H1 (cell line): ENCODE measurements at regions not wholly inside any gene's neighbourhood (a gene's known extent, or its start where the extent isn't known, plus 50 kb on each side); places are given as distances from the start of the nearest gene placed in this dataset.

Experiments used
- CTCF ChIA-PET: fragments of 300-600 bp; sonication (Branson Sonifier 250); formaldehyde crosslinking; loops from one replicate; lab custom pipeline; 2021; ENCODE audit not compliant: partially characterized antibody; lab: Charles Lee
- POLR2A ChIA-PET: fragments of 300-600 bp; sonication (Branson Sonifier 250); formaldehyde crosslinking; loops from one replicate; lab custom pipeline; 2021; ENCODE audit warnings: inconsistent platforms; ENCODE audit not compliant: partially characterized antibody; lab: Charles Lee
- DNase-seq, 2 experiments: peaks; one replicate each; pipeline versions ENCODE4 v3.0.0 to v3.0.0-alpha.2; 2010 to 2022; ENCODE audit warnings: low spot score in 2 of 2, low read depth in 1 of 2, mixed read lengths in 1 of 2
- FAIRE-seq: peaks from 2 replicates; lab custom pipeline; 2011; peaks lifted over from hg19 to GRCh38; lab: Jason Lieb, UNC
- H2AFZ ChIP-seq: 2 replicates; pipeline ENCODE4 v1.8.1; 2012; ENCODE audit warnings: low read length, inconsistent platforms
- H2AK5ac ChIP-seq: 2 replicates; pipeline ENCODE4 v1.6.1; 2013; ENCODE audit warnings: low read depth, low read length
- H2BK120ac ChIP-seq: replicated peaks from 2 replicates; pipeline ENCODE3; 2013; ENCODE audit warnings: low read depth, low read length, inconsistent platforms
- H2BK12ac ChIP-seq: 2 replicates; pipeline ENCODE4 v1.6.1; 2013; ENCODE audit warnings: low read depth, low read length
- H2BK15ac ChIP-seq: 2 replicates; pipeline ENCODE4 v1.6.1; 2013; ENCODE audit warnings: low read length
- H2BK20ac ChIP-seq: 2 replicates; pipeline ENCODE4 v1.6.1; 2013; ENCODE audit warnings: low read length
- H2BK5ac ChIP-seq: 2 replicates; pipeline ENCODE4 v1.6.1; 2013; ENCODE audit warnings: low read depth, low read length
- H3K14ac ChIP-seq: 2 replicates; pipeline ENCODE4 v1.6.1; 2013; ENCODE audit warnings: inconsistent platforms; ENCODE audit not compliant: insufficient read length
- H3K18ac ChIP-seq: 2 replicates; pipeline ENCODE4 v1.6.1; 2013; ENCODE audit warnings: low read length; ENCODE audit errors: extremely low read depth
- H3K23ac ChIP-seq: 2 replicates; pipeline ENCODE4 v1.6.1; 2013; ENCODE audit warnings: inconsistent platforms; ENCODE audit not compliant: insufficient read length
- H3K23me2 ChIP-seq: 2 replicates; pipeline ENCODE4 v1.6.1; 2013; ENCODE audit warnings: low read depth, low read length
- H3K27ac ChIP-seq: 2 replicates; pipeline ENCODE4 v1.6.1; 2011; ENCODE audit warnings: low read depth, low read length, inconsistent platforms
- H3K27me3 ChIP-seq, 4 experiments: replicated peaks in 1 of 4; 1 replicate in 1 of 4; 2 replicates in 3 of 4; pipeline versions ENCODE4 v1.6.1 to v1.8.1; 2011 to 2013; ENCODE audit warnings: low read length in 3 of 4, mild to moderate bottlenecking in 3 of 4, inconsistent platforms in 2 of 4, mixed read lengths in 2 of 4, moderate library complexity in 1 of 4; ENCODE audit not compliant: control insufficient read depth in 3 of 4, insufficient read depth in 3 of 4; ENCODE audit errors: extremely low read depth in 1 of 4
- H3K36me3 ChIP-seq, 4 experiments: 2 replicates each; pipeline versions ENCODE4 v1.6.1 to v1.8.1; 2011 to 2013; ENCODE audit warnings: mild to moderate bottlenecking in 4 of 4, low read length in 3 of 4, moderate library complexity in 2 of 4, control low read depth in 1 of 4, inconsistent platforms in 1 of 4; ENCODE audit not compliant: insufficient read depth in 4 of 4, control insufficient read depth in 2 of 4
- H3K4ac ChIP-seq: replicated peaks from 2 replicates; pipeline ENCODE3; 2013; ENCODE audit warnings: low read length, low read depth, mixed read lengths, inconsistent platforms; ENCODE audit not compliant: insufficient read length
- H3K4me1 ChIP-seq, 4 experiments: replicated peaks in 1 of 4; 1 replicate in 1 of 4; 2 replicates in 3 of 4; pipeline versions ENCODE4 v1.6.1 to v1.8.1; 2011 to 2013; ENCODE audit warnings: low read length in 3 of 4, inconsistent platforms in 2 of 4, mixed read lengths in 1 of 4; ENCODE audit not compliant: insufficient read depth in 4 of 4, control insufficient read depth in 3 of 4
- H3K4me2 ChIP-seq, 2 experiments: 2 replicates each; pipeline versions ENCODE4 v1.6.1 to v1.8.1; 2011 to 2013; ENCODE audit warnings: low read depth in 2 of 2, low read length in 2 of 2, control low read depth in 1 of 2, inconsistent platforms in 1 of 2, mild to moderate bottlenecking in 1 of 2; ENCODE audit not compliant: insufficient read depth in 1 of 2
- H3K4me3 ChIP-seq, 4 experiments: fragments of 200-600, 300-600 bp in 1 of 4; sonication (generic), shearing (Covaris generic), sonication (Bioruptor Twin) in 1 of 4; 2 replicates each; pipeline versions ENCODE4 v1.5.1 to v1.8.1; 2011 to 2016; ENCODE audit warnings: low read length in 4 of 4, low read depth in 3 of 4, control low read depth in 2 of 4, inconsistent platforms in 2 of 4, mild to moderate bottlenecking in 2 of 4, mixed read lengths in 1 of 4, moderate library complexity in 1 of 4; ENCODE audit not compliant: insufficient read depth in 2 of 4; ENCODE audit errors: extremely low read depth in 1 of 4
- H3K56ac ChIP-seq: replicated peaks from 2 replicates; pipeline ENCODE3; 2013; ENCODE audit warnings: low read depth, mild to moderate bottlenecking, mixed read lengths, low read length, inconsistent platforms; ENCODE audit not compliant: insufficient read length
- H3K79me1 ChIP-seq: 2 replicates; pipeline ENCODE4 v1.6.1; 2013; ENCODE audit warnings: low read depth, low read length, control low read depth
- H3K79me2 ChIP-seq, 2 experiments: 2 replicates each; pipeline versions ENCODE4 v1.6.1 to v1.8.1; 2012 to 2013; ENCODE audit warnings: low read length in 2 of 2, mild to moderate bottlenecking in 2 of 2, inconsistent platforms in 1 of 2; ENCODE audit not compliant: insufficient read depth in 2 of 2, control insufficient read depth in 1 of 2
- H3K9ac ChIP-seq, 4 experiments: replicated peaks in 1 of 4; 1 replicate in 1 of 4; 2 replicates in 3 of 4; pipeline versions ENCODE4 v1.6.1 to v1.8.1; 2011 to 2013; ENCODE audit warnings: low read depth in 3 of 4, low read length in 3 of 4, control low read depth in 2 of 4, mild to moderate bottlenecking in 2 of 4, moderate library complexity in 2 of 4, inconsistent platforms in 1 of 4; ENCODE audit errors: extremely low read depth in 1 of 4
- H3K9me3 ChIP-seq, 2 experiments: 2 replicates each; pipeline versions ENCODE4 v1.6.1 to v1.8.1; 2012 to 2013; ENCODE audit warnings: mild to moderate bottlenecking in 2 of 2, moderate library complexity in 2 of 2, control low read depth in 1 of 2, inconsistent platforms in 1 of 2, low read depth in 1 of 2, low read length in 1 of 2, mixed read lengths in 1 of 2; ENCODE audit not compliant: insufficient read depth in 2 of 2
- H4K20me1 ChIP-seq, 2 experiments: replicated peaks in 1 of 2; 2 replicates each; pipeline versions ENCODE3 to v1.8.1; 2011 to 2013; ENCODE audit warnings: inconsistent platforms in 2 of 2, low read length in 2 of 2, mild to moderate bottlenecking in 1 of 2; ENCODE audit not compliant: insufficient read depth in 2 of 2, control insufficient read depth in 1 of 2
- H4K5ac ChIP-seq: 2 replicates; pipeline ENCODE4 v1.6.1; 2013; ENCODE audit warnings: low read length, low read depth, mixed read lengths, inconsistent platforms; ENCODE audit not compliant: insufficient read length
- H4K8ac ChIP-seq: 2 replicates; pipeline ENCODE4 v1.8.0; 2013; ENCODE audit warnings: mild to moderate bottlenecking, moderate library complexity, low read length, inconsistent platforms; ENCODE audit not compliant: insufficient read depth; ENCODE audit errors: extremely low read depth
- H4K91ac ChIP-seq: replicated peaks from 2 replicates; pipeline ENCODE3; 2013; ENCODE audit warnings: low read length, mixed read lengths, inconsistent platforms; ENCODE audit not compliant: insufficient read length
- HDAC6 ChIP-seq: IDR thresholded peaks from one replicate; pipeline ENCODE4 v1.7.1; 2012; ENCODE audit warnings: low read depth, mild to moderate bottlenecking, inconsistent platforms, low read length, moderate library complexity
- KDM1A ChIP-seq: fragments of 200-600, 300-600 bp; sonication (generic); IDR thresholded peaks from 2 replicates; pipeline ENCODE4 v1.7.1; 2016; ENCODE audit warnings: mild to moderate bottlenecking, low read length, borderline replicate concordance
- SP1 ChIP-seq: IDR thresholded peaks from 2 replicates; pipeline ENCODE4 v1.6.1; 2011; ENCODE audit warnings: low read depth, low read length
- TEAD4 ChIP-seq: IDR thresholded peaks from 2 replicates; pipeline ENCODE4 v1.6.1; 2012; ENCODE audit warnings: low read depth, low read length, inconsistent platforms, mixed read lengths
- ZNF274 ChIP-seq: IDR thresholded peaks from 2 replicates; pipeline ENCODE4 v1.7.0; 2012; ENCODE audit warnings: low read length, borderline replicate concordance; ENCODE audit errors: extremely low read depth
- WGBS, 2 experiments: shearing (Covaris generic) in 1 of 2; methylation state at CpG; one replicate each; pipeline versions ENCODE4 v1.1.6 to v1.1.7; 2013 to 2015; ENCODE audit warnings: low lambda C conversion rate in 2 of 2, mixed read lengths in 2 of 2, inconsistent platforms in 1 of 2, low coverage in 1 of 2, missing lambda C conversion rate in 1 of 2; ENCODE audit not compliant: insufficient replicate concordance in 2 of 2, insufficient coverage in 1 of 2, insufficient read length in 1 of 2; ENCODE audit errors: extremely low coverage in 1 of 2, missing lambda C conversion rate in 1 of 2; 5-methylcytosine and 5-hydroxymethylcytosine counted together
- TF ChIP-seq, protein P1 (sequence below), 3 experiments: IDR thresholded peaks; 1 replicate in 2 of 3; 2 replicates in 1 of 3; pipeline versions ENCODE4 v1.5.1 to v1.6.1; 2011; ENCODE audit warnings: low read length in 3 of 3, mild to moderate bottlenecking in 3 of 3, inconsistent platforms in 2 of 3, low read depth in 1 of 3, moderate library complexity in 1 of 3; ENCODE audit not compliant: insufficient read depth in 1 of 3; ENCODE audit errors: control extremely low read depth in 1 of 3
- TF ChIP-seq, protein P2 (sequence below): IDR thresholded peaks from 2 replicates; pipeline ENCODE4 v1.6.1; 2011; ENCODE audit warnings: low read depth, mild to moderate bottlenecking, low read length; ENCODE audit not compliant: insufficient read depth

DNA sequence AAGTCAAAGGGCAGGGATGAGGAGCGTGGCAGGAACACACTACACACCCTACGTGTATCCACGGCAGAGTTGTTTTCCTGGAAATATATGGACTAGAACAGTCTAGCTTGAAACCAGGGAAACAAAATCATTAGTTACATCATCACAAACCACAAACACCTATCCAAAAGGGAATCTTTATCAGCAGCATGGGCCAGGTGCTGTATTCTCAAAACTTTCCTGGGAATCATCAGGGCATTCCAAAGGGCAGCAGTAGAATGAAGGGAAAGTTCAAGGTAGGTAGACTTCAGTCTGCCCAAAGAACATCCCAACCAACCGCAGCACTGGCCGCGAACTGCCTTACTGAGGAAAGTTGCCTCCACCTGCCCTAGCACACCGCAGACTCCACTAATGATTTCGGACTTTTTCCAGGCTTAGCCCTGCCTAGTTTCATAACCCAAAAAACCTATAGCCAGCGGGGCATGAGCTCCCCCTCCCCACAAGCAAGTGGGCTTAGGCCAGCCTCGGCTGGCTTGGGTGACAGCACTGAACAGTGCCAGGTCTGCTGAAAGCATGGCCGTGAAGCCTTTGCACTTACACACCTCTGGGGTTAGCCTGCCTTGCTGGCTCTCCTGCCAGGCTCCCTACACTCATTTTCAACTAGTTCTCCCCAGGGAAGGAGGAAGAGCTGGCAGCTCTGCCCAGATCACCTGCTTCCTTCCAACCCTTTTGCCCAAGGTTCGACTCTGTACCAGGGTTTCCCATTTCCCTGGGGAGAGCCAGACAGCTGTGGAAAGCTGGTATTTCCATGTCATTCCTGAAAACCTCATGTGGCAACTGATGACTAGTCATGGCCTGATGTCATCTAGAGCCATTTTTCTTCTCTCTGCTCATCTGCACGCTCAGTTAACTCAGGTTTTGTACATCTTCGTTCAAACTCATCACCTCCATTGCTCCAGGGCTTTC, 77.3 kb upstream of the UBAC2 start:
- TF ChIP-seq, protein P1, sequence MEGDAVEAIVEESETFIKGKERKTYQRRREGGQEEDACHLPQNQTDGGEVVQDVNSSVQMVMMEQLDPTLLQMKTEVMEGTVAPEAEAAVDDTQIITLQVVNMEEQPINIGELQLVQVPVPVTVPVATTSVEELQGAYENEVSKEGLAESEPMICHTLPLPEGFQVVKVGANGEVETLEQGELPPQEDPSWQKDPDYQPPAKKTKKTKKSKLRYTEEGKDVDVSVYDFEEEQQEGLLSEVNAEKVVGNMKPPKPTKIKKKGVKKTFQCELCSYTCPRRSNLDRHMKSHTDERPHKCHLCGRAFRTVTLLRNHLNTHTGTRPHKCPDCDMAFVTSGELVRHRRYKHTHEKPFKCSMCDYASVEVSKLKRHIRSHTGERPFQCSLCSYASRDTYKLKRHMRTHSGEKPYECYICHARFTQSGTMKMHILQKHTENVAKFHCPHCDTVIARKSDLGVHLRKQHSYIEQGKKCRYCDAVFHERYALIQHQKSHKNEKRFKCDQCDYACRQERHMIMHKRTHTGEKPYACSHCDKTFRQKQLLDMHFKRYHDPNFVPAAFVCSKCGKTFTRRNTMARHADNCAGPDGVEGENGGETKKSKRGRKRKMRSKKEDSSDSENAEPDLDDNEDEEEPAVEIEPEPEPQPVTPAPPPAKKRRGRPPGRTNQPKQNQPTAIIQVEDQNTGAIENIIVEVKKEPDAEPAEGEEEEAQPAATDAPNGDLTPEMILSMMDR (IDR thresholded peaks at IDR 0.05; ENCODE audit: control extremely low read depth in 1 of 3, insufficient read depth in 1 of 3, low read depth in 1 of 3, low read length in 3 of 3), result no peak
- TF ChIP-seq TEAD4 (no peak), KDM1A (no peak), SP1 (no peak), ZNF274 (no peak), HDAC6 (no peak)
- TF ChIP-seq, protein P2, sequence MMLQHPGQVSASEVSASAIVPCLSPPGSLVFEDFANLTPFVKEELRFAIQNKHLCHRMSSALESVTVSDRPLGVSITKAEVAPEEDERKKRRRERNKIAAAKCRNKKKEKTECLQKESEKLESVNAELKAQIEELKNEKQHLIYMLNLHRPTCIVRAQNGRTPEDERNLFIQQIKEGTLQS, result no peak
- no peak overlapping the region for H3K9ac ChIP-seq
- H3K9me3 ChIP-seq, result no peaks in the 10 kb centered on the region; a peak in 1 of 4 replicates
- no peak overlapping the region for H2AFZ ChIP-seq
- no peaks in the 10 kb centered on the region for H3K23me2 ChIP-seq
- ChIA-PET POLR2A (interaction anchor here (0.9 kb wide), 1 partner anchor 37 kb away, joined by 3 read pairs; no protein-coding TSS in a partner anchor), CTCF (interaction anchor here (0.8 to 1.5 kb wide), 3 partner anchors 12 to 313 kb away, joined by 3 read pairs; no protein-coding TSS in a partner anchor)
- no peak for DNase-seq
- no peak overlapping the region for H3K4ac ChIP-seq
- H2BK120ac ChIP-seq, result no peak overlapping the region
- H3K4me1 ChIP-seq, result no peaks in the 10 kb centered on the region; a peak in 1 of 7 replicates
- 0 out of 2 replicates have a peak overlapping the region, but pooled peaks have one; percentile 27 for H2BK12ac ChIP-seq
- no peak overlapping the region for H4K5ac ChIP-seq
- no peak overlapping the region for H3K14ac ChIP-seq
- no peak for FAIRE-seq
- peaks cover 0 to 3% (median 0%) of the 10 kb centered on the region in 4 experiments; a peak in 3 of 7 replicates for H3K27me3 ChIP-seq
- H3K79me2 ChIP-seq, result no peaks in the 10 kb centered on the region
- 92% methylated on average over 14 of the region's 14 CpGs; no CpG with 5 or more reads in 1 of the 2 experiments for WGBS, 2 experiments
- no peak overlapping the region for H3K4me3 ChIP-seq
- no peak overlapping the region for H4K91ac ChIP-seq
- H4K20me1 ChIP-seq, result no peaks in the 10 kb centered on the region
- no peak overlapping the region for H2BK15ac ChIP-seq
- H3K56ac ChIP-seq, result no peak overlapping the region
- no peak overlapping the region for H2BK20ac ChIP-seq
- H2BK5ac ChIP-seq, result no peak overlapping the region
- no peak overlapping the region for H3K18ac ChIP-seq
- no peak overlapping the region for H3K23ac ChIP-seq
- no peak overlapping the region for H2AK5ac ChIP-seq
- H3K79me1 ChIP-seq, result no peaks in the 10 kb centered on the region
- no peak overlapping the region for H3K4me2 ChIP-seq
- no peak overlapping the region for H3K27ac ChIP-seq
- H3K36me3 ChIP-seq, result no peaks in the 10 kb centered on the region
- H4K8ac ChIP-seq, result no peak overlapping the region
